Gastroesophageal sphincter (tissue), 4 donors: ENCODE measurements at regions not wholly inside any gene's neighbourhood (a gene's known extent, or its start where the extent isn't known, plus 50 kb on each side); places are given as distances from the start of the nearest gene placed in this dataset.

Experiments used
- ATAC-seq: fragments of 150-250 bp; one replicate; pipeline ENCODE4 v1.9.1; 2016; ENCODE audit warnings: mild to moderate bottlenecking, moderate library complexity
- H3K27ac ChIP-seq, 4 donors: fragments of 200-600 bp; sonication (generic) in 3 of 4; 1 replicate in 3 of 4; 2 replicates in 1 of 4; pipeline ENCODE4 v1.5.1; 2016 to 2019
- H3K27me3 ChIP-seq: fragments of 200-600 bp; sonication (generic); one replicate; pipeline ENCODE4 v1.5.1; 2019
- H3K36me3 ChIP-seq, 2 donors: fragments of 200-600 bp; sonication (generic); one replicate each; pipeline ENCODE4 v1.5.1; 2019; ENCODE audit warnings: control low read depth in 1 of 2
- H3K4me1 ChIP-seq, 3 donors: fragments of 200-600 bp; sonication (generic); 1 replicate in 2 of 3; 2 replicates in 1 of 3; pipeline ENCODE4 v1.5.1; 2016 to 2019; ENCODE audit warnings: control low read depth in 2 of 3
- H3K4me3 ChIP-seq, 2 donors: fragments of 200-600 bp; sonication (generic); one replicate each; pipeline ENCODE4 v1.5.1; 2019; ENCODE audit warnings: mild to moderate bottlenecking in 1 of 2, moderate library complexity in 1 of 2
- H3K9me3 ChIP-seq, 3 donors: fragments of 200-600 bp; sonication (generic); one replicate each; pipeline ENCODE4 v1.5.1; 2017 to 2019; ENCODE audit warnings: control low read depth in 2 of 3
- CTCF ChIP-seq, 4 experiments: fragments of 200-600 bp in 2 of 4; fragments of 450-650 bp in 2 of 4; sonication (generic) in 1 of 4; IDR thresholded peaks; one replicate each; pipeline ENCODE4 v1.5.1; 2017 to 2019; ENCODE audit warnings: antibody characterized with exemption in 4 of 4, mild to moderate bottlenecking in 2 of 4, moderate library complexity in 2 of 4
- EP300 ChIP-seq: sonication (generic); formaldehyde crosslinking; IDR thresholded peaks from one replicate; pipeline ENCODE4 v1.6.1; 2017; ENCODE audit warnings: antibody characterized with exemption, mild to moderate bottlenecking
- POLR2A ChIP-seq, 2 donors: fragments of 450-650 bp; IDR thresholded peaks; one replicate each; pipeline ENCODE4 v1.6.1; 2017; ENCODE audit warnings: antibody characterized with exemption in 2 of 2, mild to moderate bottlenecking in 2 of 2, moderate library complexity in 1 of 2
- POLR2AphosphoS5 ChIP-seq: sonication (generic); formaldehyde crosslinking; IDR thresholded peaks from one replicate; pipeline ENCODE4 v1.6.1; 2017; ENCODE audit warnings: antibody characterized with exemption
- WGBS, 2 donors: methylation state at CpG; one replicate each; pipeline ENCODE4 v1.1.5; 2018; ENCODE audit warnings: low coverage in 1 of 2; 5-methylcytosine and 5-hydroxymethylcytosine counted together

DNA sequence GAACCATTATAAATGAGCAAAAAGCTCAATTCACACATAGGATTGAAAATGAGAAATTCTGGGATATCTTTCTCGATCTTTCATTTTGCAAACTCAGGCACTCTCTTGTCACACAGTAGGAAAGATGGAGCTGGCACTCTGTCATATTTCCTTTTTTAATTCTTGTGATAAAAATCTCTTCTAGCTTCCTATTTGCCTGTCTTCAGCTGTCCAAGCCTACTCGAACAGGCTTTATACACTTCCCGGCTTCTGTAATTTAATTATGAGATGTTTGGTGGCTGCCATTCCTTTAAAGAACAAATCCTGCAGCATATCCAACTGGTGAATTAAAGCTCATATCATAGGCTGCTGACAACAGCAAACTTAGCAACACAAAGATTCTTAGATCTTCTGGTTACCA lies 1484.3 kb upstream of the PIK3C3 start:
- no peak for TF ChIP-seq EP300
- no peak for TF ChIP-seq POLR2A (IDR thresholded peaks at IDR 0.05)
- TF ChIP-seq POLR2AphosphoS5 = no peak
- TF ChIP-seq CTCF (IDR thresholded peaks at IDR 0.05) = no peak
- Histone ChIP-seq H3K4me1 (no peaks in the 10 kb centered on the region), H3K9me3 (no peaks in the 10 kb centered on the region), H3K4me3 (no peak overlapping the region), H3K27me3 (no peaks in the 10 kb centered on the region), H3K36me3 (no peaks in the 10 kb centered on the region), H3K27ac (no peak overlapping the region)
- no peak for ATAC-seq
- WGBS, 2 donors = 55 to 87% methylated on average over 2 to 3 of the region's 3 CpGs

- TF ChIP-seq CTCF (IDR thresholded peaks at IDR 0.05) (no peak), EP300 (no peak), POLR2AphosphoS5 (no peak), POLR2A (IDR thresholded peaks at IDR 0.05) (no peak)
- no peaks in the 10 kb centered on the region for H3K36me3 ChIP-seq
- no peaks in the 10 kb centered on the region for H3K27me3 ChIP-seq
- no peak overlapping the region for H3K27ac ChIP-seq
- 73 to 90% methylated on average over 4 of the region's 4 CpGs for WGBS, 2 donors
- H3K4me1 ChIP-seq = no peaks in the 10 kb centered on the region
- no peak for ATAC-seq
- H3K4me3 ChIP-seq = no peak overlapping the region
- no peaks in the 10 kb centered on the region for H3K9me3 ChIP-seq
Observed at GRCh38 chr18:40469851-40470250, 1485.2 kb upstream of the PIK3C3 start.

- no peak overlapping the region for H3K4me3 ChIP-seq
- no peaks in the 10 kb centered on the region for H3K27me3 ChIP-seq
- no peaks in the 10 kb centered on the region for H3K4me1 ChIP-seq
Observed at GRCh38 chr18:40469316-40469715, 1485.7 kb upstream of the PIK3C3 start.

GRCh38 chr18:40464032-40464431 lies 1491.0 kb upstream of the PIK3C3 start:
- ATAC-seq = no peak
- Histone ChIP-seq H3K4me3 (no peak overlapping the region), H3K27me3 (no peaks in the 10 kb centered on the region), H3K36me3 (no peaks in the 10 kb centered on the region), H3K4me1 (no peaks in the 10 kb centered on the region), H3K9me3 (no peaks in the 10 kb centered on the region), H3K27ac (no peak overlapping the region)
- 80% methylated on average over 1 of the region's 1 CpG; no CpG with 5 or more reads in 1 of the 2 donors for WGBS, 2 donors
- no peak for TF ChIP-seq POLR2A (IDR thresholded peaks at IDR 0.05)
- no peak for TF ChIP-seq POLR2AphosphoS5
- TF ChIP-seq CTCF (IDR thresholded peaks at IDR 0.05) = no peak
- TF ChIP-seq EP300 = no peak

More at GRCh38 chr18:40469316-40469715, 1485.7 kb upstream of the PIK3C3 start:
- no peak for ATAC-seq
- H3K36me3 ChIP-seq = no peaks in the 10 kb centered on the region
- H3K27ac ChIP-seq = no peak overlapping the region
- no peak for TF ChIP-seq POLR2A (IDR thresholded peaks at IDR 0.05)
- no peak for TF ChIP-seq CTCF (IDR thresholded peaks at IDR 0.05)
- TF ChIP-seq POLR2AphosphoS5 = no peak
- no peak for TF ChIP-seq EP300
- no peaks in the 10 kb centered on the region for H3K9me3 ChIP-seq

GRCh38 chr18:40453903-40454302 lies 1501.1 kb upstream of the PIK3C3 start:
- Histone ChIP-seq H3K4me3 (no peak overlapping the region), H3K27me3 (no peaks in the 10 kb centered on the region), H3K9me3 (no peaks in the 10 kb centered on the region), H3K4me1 (no peaks in the 10 kb centered on the region), H3K27ac (no peak overlapping the region), H3K36me3 (no peaks in the 10 kb centered on the region)
- 81 to 93% methylated on average over 5 of the region's 5 CpGs for WGBS, 2 donors
- ATAC-seq = no peak
- TF ChIP-seq CTCF (IDR thresholded peaks at IDR 0.05) (no peak), EP300 (no peak), POLR2AphosphoS5 (no peak), POLR2A (IDR thresholded peaks at IDR 0.05) (no peak)
